Lower leg skin (tissue), 4 donors: ENCODE measurements at regions not wholly inside any gene's neighbourhood (a gene's known extent, or its start where the extent isn't known, plus 50 kb on each side); places are given as distances from the start of the nearest gene placed in this dataset.

Experiments
- DNase-seq, 2 donors: peaks; one replicate each; pipeline ENCODE4 v3.0.0-alpha.2; 2019; ENCODE audit warnings: low spot score in 2 of 2
- H3K4me3 ChIP-seq: fragments of 200-600 bp; sonication (generic); 2 replicates; pipeline ENCODE4 v1.5.1; 2017; ENCODE audit warnings: mild to moderate bottlenecking, low read depth; ENCODE audit not compliant: poor library complexity, severe bottlenecking
- POLR2A ChIP-seq, 2 donors: fragments of 450-650 bp; IDR thresholded peaks; one replicate each; pipeline ENCODE4 v1.6.1; 2016 to 2017; ENCODE audit warnings: antibody characterized with exemption in 2 of 2, mild to moderate bottlenecking in 1 of 2, moderate library complexity in 1 of 2
- WGBS, 2 donors: methylation state at CpG; one replicate each; pipeline ENCODE4 v1.1.5; 2018; 5-methylcytosine and 5-hydroxymethylcytosine counted together
- intact Hi-C: fragments of 100-400 bp; cut with DNase I; formaldehyde crosslinking; loops from one replicate; pipeline ENCODE4 v1.15.0; 2023; ENCODE audit warnings: low total_unique reads
- TF ChIP-seq, protein P1 (sequence below), 3 donors: fragments of 450-650 bp; IDR thresholded peaks; one replicate each; pipeline ENCODE4 v1.5.1; 2016; ENCODE audit warnings: antibody characterized with exemption in 3 of 3, mild to moderate bottlenecking in 3 of 3, moderate library complexity in 2 of 3

- DNase-seq, result no peak
- WGBS, 2 donors, result 86 to 89% methylated on average over 1 of the region's 1 CpG
- intact Hi-C loops, result no loop called here
These were observed 85.0 kb upstream of the PDZRN3 start for GRCh38 chr3:73709712-73710111.

DNA sequence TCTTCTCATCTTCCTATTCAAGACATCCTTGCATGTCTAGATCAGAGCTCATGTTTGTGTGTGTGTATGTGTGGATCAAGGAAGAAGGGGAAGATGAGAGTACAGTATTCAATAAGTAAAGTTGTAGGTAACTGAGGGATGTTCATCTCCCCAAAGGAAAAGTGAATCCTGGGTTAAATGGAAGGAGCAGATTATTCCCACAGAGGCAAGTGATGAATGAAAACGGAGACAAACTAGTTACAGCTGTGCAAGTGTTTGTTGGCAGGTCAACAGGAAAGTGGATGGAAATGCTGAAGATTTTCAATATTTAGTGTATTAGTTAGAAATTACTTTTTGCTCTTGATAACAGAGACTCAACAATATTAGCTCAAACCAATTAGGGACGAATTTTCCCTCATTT is 84.2 kb upstream of the PDZRN3 start:
- DNase-seq, result no peak
- TF ChIP-seq, protein P1, sequence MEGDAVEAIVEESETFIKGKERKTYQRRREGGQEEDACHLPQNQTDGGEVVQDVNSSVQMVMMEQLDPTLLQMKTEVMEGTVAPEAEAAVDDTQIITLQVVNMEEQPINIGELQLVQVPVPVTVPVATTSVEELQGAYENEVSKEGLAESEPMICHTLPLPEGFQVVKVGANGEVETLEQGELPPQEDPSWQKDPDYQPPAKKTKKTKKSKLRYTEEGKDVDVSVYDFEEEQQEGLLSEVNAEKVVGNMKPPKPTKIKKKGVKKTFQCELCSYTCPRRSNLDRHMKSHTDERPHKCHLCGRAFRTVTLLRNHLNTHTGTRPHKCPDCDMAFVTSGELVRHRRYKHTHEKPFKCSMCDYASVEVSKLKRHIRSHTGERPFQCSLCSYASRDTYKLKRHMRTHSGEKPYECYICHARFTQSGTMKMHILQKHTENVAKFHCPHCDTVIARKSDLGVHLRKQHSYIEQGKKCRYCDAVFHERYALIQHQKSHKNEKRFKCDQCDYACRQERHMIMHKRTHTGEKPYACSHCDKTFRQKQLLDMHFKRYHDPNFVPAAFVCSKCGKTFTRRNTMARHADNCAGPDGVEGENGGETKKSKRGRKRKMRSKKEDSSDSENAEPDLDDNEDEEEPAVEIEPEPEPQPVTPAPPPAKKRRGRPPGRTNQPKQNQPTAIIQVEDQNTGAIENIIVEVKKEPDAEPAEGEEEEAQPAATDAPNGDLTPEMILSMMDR (IDR thresholded peaks at IDR 0.05), result no peak
- TF ChIP-seq POLR2A (IDR thresholded peaks at IDR 0.05), result no peak
- H3K4me3 ChIP-seq, result no peak overlapping the region
- intact Hi-C loops, result no loop called here
- WGBS, 2 donors, result 61 to 66% methylated on average over 2 of the region's 2 CpGs

More at GRCh38 chr3:73709712-73710111, 85.0 kb upstream of the PDZRN3 start:
- TF ChIP-seq, protein P1 (IDR thresholded peaks at IDR 0.05), result no peak
- no peak for TF ChIP-seq POLR2A (IDR thresholded peaks at IDR 0.05)
- no peak overlapping the region for H3K4me3 ChIP-seq

DNA sequence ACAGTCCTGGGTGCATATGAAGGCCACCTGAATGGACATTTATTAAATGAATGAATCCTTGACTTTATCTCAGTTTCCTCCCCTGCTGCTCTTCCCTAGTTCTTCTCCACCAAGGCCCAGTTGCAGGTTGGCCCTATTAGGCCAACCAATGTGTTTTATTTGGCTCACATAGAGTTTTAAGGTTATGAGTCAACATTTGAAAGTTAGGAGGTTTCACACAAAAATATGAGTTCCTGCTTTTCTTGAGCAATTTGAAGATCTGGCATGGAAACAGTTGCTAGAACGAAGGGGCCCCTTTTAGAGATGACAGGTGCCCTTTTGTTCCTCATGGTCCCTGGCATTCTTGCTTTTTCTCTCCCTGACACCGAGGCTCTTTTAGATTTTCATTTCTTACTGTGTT is 83.0 kb upstream of the PDZRN3 start:
- no peak for DNase-seq
- intact Hi-C loops, result no loop called here
- TF ChIP-seq, protein P1 (IDR thresholded peaks at IDR 0.05), result no peak
- no peak for TF ChIP-seq POLR2A (IDR thresholded peaks at IDR 0.05)
- 60 to 87% methylated on average over 2 of the region's 2 CpGs for WGBS, 2 donors
- H3K4me3 ChIP-seq, result no peak overlapping the region

GRCh38 chr3:73706771-73707170 is 82.0 kb upstream of the PDZRN3 start:
- intact Hi-C loops, result no loop called here
- H3K4me3 ChIP-seq, result no peak overlapping the region
- TF ChIP-seq, protein P1 (IDR thresholded peaks at IDR 0.05), result no peak
- TF ChIP-seq POLR2A (IDR thresholded peaks at IDR 0.05), result no peak
- 95 to 100% methylated on average over 1 of the region's 1 CpG for WGBS, 2 donors
- no peak for DNase-seq

- WGBS, 2 donors, result 90 to 91% methylated on average over 1 of the region's 1 CpG
- DNase-seq, result no peak
- no peak overlapping the region for H3K4me3 ChIP-seq
- TF ChIP-seq, protein P1 (IDR thresholded peaks at IDR 0.05), result no peak
- no peak for TF ChIP-seq POLR2A (IDR thresholded peaks at IDR 0.05)
- intact Hi-C loops, result no loop called here
These were observed 81.1 kb upstream of the PDZRN3 start for GRCh38 chr3:73705792-73706191.

- DNase-seq, result no peak
- no peak overlapping the region for H3K4me3 ChIP-seq
- intact Hi-C loops, result no loop called here
- TF ChIP-seq POLR2A (IDR thresholded peaks at IDR 0.05), result no peak
- TF ChIP-seq, protein P1 (IDR thresholded peaks at IDR 0.05), result no peak
These were observed 74.6 kb upstream of the PDZRN3 start for GRCh38 chr3:73699327-73699726.
